ENCODE measurements at regions not wholly inside any gene's neighbourhood (a gene's known extent, or its start where the extent isn't known, plus 50 kb on each side); places are given as distances from the start of the nearest gene placed in this dataset.
"Not testable (repeated sequence)": the region's sequence is repeated elsewhere in the genome, so short reads cannot be mapped to it uniquely, and the experiment has no call there.

GRCh38 chr2:11949732-11950523 lies 203.5 kb downstream of the LPIN1 start:
- DNase-seq (ENCODE audit: low read depth in 4 of 4, low spot score in 3 of 4), result no peak

GRCh38 chr2:11950896-11951295 lies 204.5 kb downstream of the LPIN1 start:
- DNase-seq (ENCODE audit: low read depth in 4 of 4, low spot score in 3 of 4), result no peak

GRCh38 chr2:11951492-11951891 lies 205.1 kb downstream of the LPIN1 start:
- DNase-seq (ENCODE audit: low read depth in 4 of 4, low spot score in 3 of 4), result not testable (repeated sequence)

- no peak for DNase-seq (ENCODE audit: low read depth in 4 of 4, low spot score in 3 of 4)
Observed at GRCh38 chr2:11953258-11953657, 206.8 kb downstream of the LPIN1 start.

- no peak for DNase-seq (ENCODE audit: low read depth in 4 of 4, low spot score in 3 of 4)
Observed at GRCh38 chr2:11955314-11955713, 208.9 kb downstream of the LPIN1 start.

- no peak for DNase-seq (ENCODE audit: low read depth in 4 of 4, low spot score in 3 of 4)
Observed at GRCh38 chr2:11955884-11956291, 209.5 kb downstream of the LPIN1 start.

- peak; percentile 51 to 71 (median 62) for DNase-seq (ENCODE audit: low read depth in 4 of 4, low spot score in 3 of 4)
Observed at GRCh38 chr2:11962707-11963328, 216.4 kb downstream of the LPIN1 start.

GRCh38 chr2:11963966-11964365 lies 217.5 kb downstream of the LPIN1 start:
- no peak for DNase-seq (ENCODE audit: low read depth in 4 of 4, low spot score in 3 of 4)

GRCh38 chr2:11967946-11968465 lies 221.6 kb downstream of the LPIN1 start:
- no peak for DNase-seq (ENCODE audit: low read depth in 4 of 4, low spot score in 3 of 4)

- DNase-seq (ENCODE audit: low read depth in 4 of 4, low spot score in 3 of 4), result no peak
Observed at GRCh38 chr2:11968521-11968920, 222.1 kb downstream of the LPIN1 start.

- no peak for DNase-seq (ENCODE audit: low read depth in 4 of 4, low spot score in 3 of 4)
Observed at GRCh38 chr2:11969774-11970173, 223.3 kb downstream of the LPIN1 start.

- no peak for DNase-seq (ENCODE audit: low read depth in 4 of 4, low spot score in 3 of 4)
Observed at GRCh38 chr2:11974573-11974972, 228.1 kb downstream of the LPIN1 start.

GRCh38 chr2:11975373-11975772 lies 228.9 kb downstream of the LPIN1 start:
- DNase-seq (ENCODE audit: low read depth in 4 of 4, low spot score in 3 of 4), result no peak

GRCh38 chr2:11976073-11976472 lies 229.6 kb downstream of the LPIN1 start:
- no peak for DNase-seq (ENCODE audit: low read depth in 4 of 4, low spot score in 3 of 4)

- DNase-seq (ENCODE audit: low read depth in 4 of 4, low spot score in 3 of 4), result no peak
Observed at GRCh38 chr2:11977766-11978524, 231.5 kb downstream of the LPIN1 start.

- no peak for DNase-seq (ENCODE audit: low read depth in 4 of 4, low spot score in 3 of 4)
Observed at GRCh38 chr2:11980809-11981208, 234.4 kb downstream of the LPIN1 start.

- no peak for DNase-seq (ENCODE audit: low read depth in 4 of 4, low spot score in 3 of 4)
Observed at GRCh38 chr2:11983401-11983800, 237.0 kb downstream of the LPIN1 start.

GRCh38 chr2:11983870-11984269 lies 237.4 kb downstream of the LPIN1 start:
- DNase-seq (ENCODE audit: low read depth in 4 of 4, low spot score in 3 of 4), result no peak

- DNase-seq (ENCODE audit: low read depth in 4 of 4, low spot score in 3 of 4), result no peak
Observed at GRCh38 chr2:11984316-11985158, 238.1 kb downstream of the LPIN1 start.

- no peak for DNase-seq (ENCODE audit: low read depth in 4 of 4, low spot score in 3 of 4)
Observed at GRCh38 chr2:11985817-11986566, 239.6 kb downstream of the LPIN1 start.

All from left renal pelvis (tissue), 4 donors.